ENCODE measurements at regions not wholly inside any gene's neighbourhood (a gene's known extent, or its start where the extent isn't known, plus 50 kb on each side); places are given as distances from the start of the nearest gene placed in this dataset.

DNA sequence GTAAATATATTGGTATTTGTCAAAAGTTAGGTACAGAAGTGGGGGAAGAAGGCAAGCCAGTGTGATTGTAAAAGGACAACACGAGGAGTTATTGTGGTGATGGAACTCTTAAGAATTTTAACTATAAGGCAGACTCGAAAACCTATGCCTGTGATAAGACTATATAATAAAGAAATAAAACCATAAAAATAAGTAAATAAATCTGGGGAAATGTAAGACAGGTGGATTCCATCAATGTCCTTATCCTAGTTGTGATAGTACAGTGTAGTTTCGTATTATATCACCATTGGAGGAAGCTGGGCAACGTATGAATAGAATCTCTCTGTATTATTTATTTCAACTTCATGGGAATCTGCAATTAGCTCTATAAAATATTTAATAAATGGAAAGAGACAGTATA is 395.7 kb downstream of the CDC14C start:
- H3K9me3 Mint-ChIP-seq: no peaks in the 10 kb centered on the region
- H3K9ac ChIP-seq (ENCODE audit: extremely low read depth, low read length, poor library complexity, severe bottlenecking): no peak overlapping the region
- TF ChIP-seq, protein P1, sequence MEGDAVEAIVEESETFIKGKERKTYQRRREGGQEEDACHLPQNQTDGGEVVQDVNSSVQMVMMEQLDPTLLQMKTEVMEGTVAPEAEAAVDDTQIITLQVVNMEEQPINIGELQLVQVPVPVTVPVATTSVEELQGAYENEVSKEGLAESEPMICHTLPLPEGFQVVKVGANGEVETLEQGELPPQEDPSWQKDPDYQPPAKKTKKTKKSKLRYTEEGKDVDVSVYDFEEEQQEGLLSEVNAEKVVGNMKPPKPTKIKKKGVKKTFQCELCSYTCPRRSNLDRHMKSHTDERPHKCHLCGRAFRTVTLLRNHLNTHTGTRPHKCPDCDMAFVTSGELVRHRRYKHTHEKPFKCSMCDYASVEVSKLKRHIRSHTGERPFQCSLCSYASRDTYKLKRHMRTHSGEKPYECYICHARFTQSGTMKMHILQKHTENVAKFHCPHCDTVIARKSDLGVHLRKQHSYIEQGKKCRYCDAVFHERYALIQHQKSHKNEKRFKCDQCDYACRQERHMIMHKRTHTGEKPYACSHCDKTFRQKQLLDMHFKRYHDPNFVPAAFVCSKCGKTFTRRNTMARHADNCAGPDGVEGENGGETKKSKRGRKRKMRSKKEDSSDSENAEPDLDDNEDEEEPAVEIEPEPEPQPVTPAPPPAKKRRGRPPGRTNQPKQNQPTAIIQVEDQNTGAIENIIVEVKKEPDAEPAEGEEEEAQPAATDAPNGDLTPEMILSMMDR (conservative IDR thresholded peaks at IDR 0.05): no peak
- no peaks in the 10 kb centered on the region for H3K36me3 Mint-ChIP-seq (ENCODE audit: low read depth)
- no peak overlapping the region for H3K4me3 Mint-ChIP-seq
- H3K4me1 ChIP-seq (ENCODE audit: control insufficient read depth, insufficient read depth, low read length): no peaks in the 10 kb centered on the region
- H3K27me3 ChIP-seq (ENCODE audit: control insufficient read depth, insufficient read depth, low read length, poor library complexity, severe bottlenecking): no peaks in the 10 kb centered on the region
- no peak overlapping the region for H3K27ac ChIP-seq (ENCODE audit: low read depth, low read length)
- H3K9me3 ChIP-seq (ENCODE audit: control insufficient read depth, low read length): no peaks in the 10 kb centered on the region
- H3K4me1 Mint-ChIP-seq: peaks cover 11% of the 10 kb centered on the region
- no peak overlapping the region for H3K27ac Mint-ChIP-seq
- WGBS, 2 experiments (ENCODE audit: insufficient coverage in 1 of 2, insufficient read length in 1 of 2): 95 to 100% methylated on average over 1 to 3 of the region's 4 CpGs
- H3K4me3 ChIP-seq (ENCODE audit: low read length): no peak overlapping the region
- no peaks in the 10 kb centered on the region for H3K27me3 Mint-ChIP-seq (ENCODE audit: insufficient read depth)
- no peak for DNase-seq
- H3K36me3 ChIP-seq (ENCODE audit: control insufficient read depth, insufficient read depth, low read length): no peaks in the 10 kb centered on the region

DNA sequence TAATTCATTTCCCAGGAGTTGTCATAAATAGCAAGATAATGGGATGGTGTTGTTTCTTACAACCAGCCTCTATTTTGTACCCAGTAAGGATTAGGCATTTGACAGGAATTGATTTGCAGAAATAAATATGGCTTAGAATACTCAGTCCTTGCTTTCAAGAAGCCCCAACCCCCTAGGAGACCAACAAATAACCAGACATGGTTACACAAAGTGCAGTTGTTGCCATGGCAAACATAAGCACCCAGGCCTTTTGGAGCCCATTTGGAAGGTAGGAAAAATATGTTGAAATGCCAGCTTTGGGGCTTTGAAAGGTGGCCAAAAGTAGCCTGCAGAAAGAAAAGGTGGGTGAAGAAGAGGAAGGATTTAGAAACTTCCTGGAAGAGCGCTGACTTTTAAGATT is 397.5 kb downstream of the CDC14C start:
- Mint-ChIP-seq H3K36me3 (ENCODE audit: low read depth) (no peaks in the 10 kb centered on the region), H3K9me3 (no peaks in the 10 kb centered on the region), H3K4me3 (no peak overlapping the region), H3K27ac (no peak overlapping the region), H3K4me1 (peaks cover 11% of the 10 kb centered on the region), H3K27me3 (ENCODE audit: insufficient read depth) (no peaks in the 10 kb centered on the region)
- H3K9ac ChIP-seq (ENCODE audit: extremely low read depth, low read length, poor library complexity, severe bottlenecking): no peak overlapping the region
- WGBS, 2 experiments (ENCODE audit: insufficient coverage in 1 of 2, insufficient read length in 1 of 2): 100% methylated on average over 1 of the region's 1 CpG; no CpG with 5 or more reads in 1 of the 2 experiments
- H3K27ac ChIP-seq (ENCODE audit: low read depth, low read length): no peak overlapping the region
- TF ChIP-seq, protein P1 (conservative IDR thresholded peaks at IDR 0.05): no peak
- DNase-seq: no peak
- no peaks in the 10 kb centered on the region for H3K4me1 ChIP-seq (ENCODE audit: control insufficient read depth, insufficient read depth, low read length)
- no peaks in the 10 kb centered on the region for H3K9me3 ChIP-seq (ENCODE audit: control insufficient read depth, low read length)
- no peak overlapping the region for H3K4me3 ChIP-seq (ENCODE audit: low read length)
- H3K27me3 ChIP-seq (ENCODE audit: control insufficient read depth, insufficient read depth, low read length, poor library complexity, severe bottlenecking): no peaks in the 10 kb centered on the region
- no peaks in the 10 kb centered on the region for H3K36me3 ChIP-seq (ENCODE audit: control insufficient read depth, insufficient read depth, low read length)

DNA sequence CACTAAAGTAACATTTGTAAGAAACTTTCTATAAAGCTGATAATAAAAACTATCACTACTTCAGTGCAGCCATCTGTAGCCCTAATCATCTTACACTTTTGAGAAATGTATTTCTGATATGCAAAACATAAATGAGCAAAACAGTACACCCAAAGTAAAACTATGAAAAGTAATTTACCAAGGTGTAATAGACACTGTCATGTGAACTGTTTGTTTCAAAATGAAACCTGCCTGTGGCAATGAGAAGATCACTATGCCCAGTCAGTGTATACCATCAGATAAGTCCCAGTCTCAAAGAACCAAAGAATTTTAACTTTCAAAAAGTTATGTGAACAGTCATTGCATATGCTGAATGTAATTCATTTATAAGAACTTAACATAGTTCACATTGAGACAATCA is 398.1 kb downstream of the CDC14C start:
- H3K27ac Mint-ChIP-seq: no peak overlapping the region
- Histone ChIP-seq H3K27me3 (ENCODE audit: control insufficient read depth, insufficient read depth, low read length, poor library complexity, severe bottlenecking) (no peaks in the 10 kb centered on the region), H3K9ac (ENCODE audit: extremely low read depth, low read length, poor library complexity, severe bottlenecking) (no peak overlapping the region), H3K4me1 (ENCODE audit: control insufficient read depth, insufficient read depth, low read length) (no peaks in the 10 kb centered on the region), H3K4me3 (ENCODE audit: low read length) (no peak overlapping the region), H3K27ac (ENCODE audit: low read depth, low read length) (no peak overlapping the region), H3K36me3 (ENCODE audit: control insufficient read depth, insufficient read depth, low read length) (no peaks in the 10 kb centered on the region), H3K9me3 (ENCODE audit: control insufficient read depth, low read length) (no peaks in the 10 kb centered on the region)
- DNase-seq: no peak
- no peaks in the 10 kb centered on the region for H3K27me3 Mint-ChIP-seq (ENCODE audit: insufficient read depth)
- no peaks in the 10 kb centered on the region for H3K36me3 Mint-ChIP-seq (ENCODE audit: low read depth)
- H3K9me3 Mint-ChIP-seq: no peaks in the 10 kb centered on the region
- TF ChIP-seq, protein P1 (conservative IDR thresholded peaks at IDR 0.05): no peak
- H3K4me1 Mint-ChIP-seq: peaks cover 11% of the 10 kb centered on the region
- H3K4me3 Mint-ChIP-seq: no peak overlapping the region
